ENCODE measurements at regions not wholly inside any gene's neighbourhood (a gene's known extent, or its start where the extent isn't known, plus 50 kb on each side); places are given as distances from the start of the nearest gene placed in this dataset.

GRCh38 chr3:19799887-19800286 lies 134.1 kb downstream of the EFHB start:
- Mint-ChIP-seq H3K4me3 (no peak overlapping the region), H3K36me3 (ENCODE audit: low read depth) (no peaks in the 10 kb centered on the region), H3K4me1 (no peaks in the 10 kb centered on the region), H3K27ac (no peak overlapping the region), H3K27me3 (ENCODE audit: insufficient read depth) (peaks cover 2% of the 10 kb centered on the region), H3K9me3 (peaks cover 34% of the 10 kb centered on the region)
- Histone ChIP-seq H3K9ac (ENCODE audit: extremely low read depth, low read length, poor library complexity, severe bottlenecking) (no peak overlapping the region), H3K27ac (ENCODE audit: low read depth, low read length) (no peak overlapping the region), H3K4me3 (ENCODE audit: low read length) (no peak overlapping the region), H3K4me1 (ENCODE audit: control insufficient read depth, insufficient read depth, low read length) (no peaks in the 10 kb centered on the region), H3K27me3 (ENCODE audit: control insufficient read depth, insufficient read depth, low read length, poor library complexity, severe bottlenecking) (peaks cover 2% of the 10 kb centered on the region), H3K9me3 (ENCODE audit: control insufficient read depth, low read length) (peaks cover 22% of the 10 kb centered on the region), H3K36me3 (ENCODE audit: control insufficient read depth, insufficient read depth, low read length) (no peaks in the 10 kb centered on the region)
- no peak for TF ChIP-seq CTCF (conservative IDR thresholded peaks at IDR 0.05)
- DNase-seq = no peak

GRCh38 chr3:19799115-19799514 lies 134.9 kb downstream of the EFHB start:
- Histone ChIP-seq H3K36me3 (ENCODE audit: control insufficient read depth, insufficient read depth, low read length) (no peaks in the 10 kb centered on the region), H3K27me3 (ENCODE audit: control insufficient read depth, insufficient read depth, low read length, poor library complexity, severe bottlenecking) (no peaks in the 10 kb centered on the region), H3K4me3 (ENCODE audit: low read length) (no peak overlapping the region), H3K9ac (ENCODE audit: extremely low read depth, low read length, poor library complexity, severe bottlenecking) (no peak overlapping the region), H3K4me1 (ENCODE audit: control insufficient read depth, insufficient read depth, low read length) (no peaks in the 10 kb centered on the region), H3K9me3 (ENCODE audit: control insufficient read depth, low read length) (peaks cover 22% of the 10 kb centered on the region), H3K27ac (ENCODE audit: low read depth, low read length) (no peak overlapping the region)
- Mint-ChIP-seq H3K27me3 (ENCODE audit: insufficient read depth) (peaks cover 2% of the 10 kb centered on the region), H3K4me1 (no peaks in the 10 kb centered on the region), H3K9me3 (peaks cover 30% of the 10 kb centered on the region), H3K27ac (no peak overlapping the region), H3K4me3 (no peak overlapping the region), H3K36me3 (ENCODE audit: low read depth) (no peaks in the 10 kb centered on the region)
- TF ChIP-seq CTCF (conservative IDR thresholded peaks at IDR 0.05) = no peak
- no peak for DNase-seq

- H3K4me1 ChIP-seq (ENCODE audit: control insufficient read depth, insufficient read depth, low read length) = no peaks in the 10 kb centered on the region
- 71 to 88% methylated on average over 1 of the region's 2 CpGs for WGBS, 2 experiments (ENCODE audit: insufficient coverage in 1 of 2, insufficient read length in 1 of 2)
- H3K36me3 Mint-ChIP-seq (ENCODE audit: low read depth) = no peaks in the 10 kb centered on the region
These were observed 135.7 kb downstream of the EFHB start for GRCh38 chr3:19798324-19798723.

More at GRCh38 chr3:19798324-19798723, 135.7 kb downstream of the EFHB start:
- Mint-ChIP-seq H3K4me3 (no peak overlapping the region), H3K27me3 (ENCODE audit: insufficient read depth) (no peaks in the 10 kb centered on the region), H3K9me3 (peaks cover 23% of the 10 kb centered on the region), H3K4me1 (no peaks in the 10 kb centered on the region), H3K27ac (no peak overlapping the region)
- H3K36me3 ChIP-seq (ENCODE audit: control insufficient read depth, insufficient read depth, low read length) = no peaks in the 10 kb centered on the region
- no peak overlapping the region for H3K9ac ChIP-seq (ENCODE audit: extremely low read depth, low read length, poor library complexity, severe bottlenecking)
- H3K27me3 ChIP-seq (ENCODE audit: control insufficient read depth, insufficient read depth, low read length, poor library complexity, severe bottlenecking) = no peaks in the 10 kb centered on the region
- no peak overlapping the region for H3K4me3 ChIP-seq (ENCODE audit: low read length)
- no peak overlapping the region for H3K27ac ChIP-seq (ENCODE audit: low read depth, low read length)
- no peak for DNase-seq
- peaks cover 18% of the 10 kb centered on the region for H3K9me3 ChIP-seq (ENCODE audit: control insufficient read depth, low read length)
- TF ChIP-seq CTCF (conservative IDR thresholded peaks at IDR 0.05) = no peak

Measured in endodermal cell (in vitro differentiated cells).